Naive thymus-derived CD8-positive, alpha-beta T cell (primary cell): ENCODE measurements at regions not wholly inside any gene's neighbourhood (a gene's known extent, or its start where the extent isn't known, plus 50 kb on each side); places are given as distances from the start of the nearest gene placed in this dataset.
A peak's percentile ranks its signal among the peaks of the same experiment; 100 is the strongest.

ENCODE experiments used
- ATAC-seq, 2 donors: fragments of 150-1000 bp; cut with Tn5 transposase in 1 of 2; sonication (Bioruptor Pico), chemical (Tn5 transposase) in 1 of 2; 1 replicate in 1 of 2; 2 replicates in 1 of 2; pipeline ENCODE4 v1.10.0; 2021; ENCODE audit warnings: mild to moderate bottlenecking in 2 of 2, moderate library complexity in 2 of 2
- POLR2A ChIA-PET: fragments of 350-600 bp; sonication (Branson Sonifier 250); formaldehyde crosslinking; loops from one replicate; lab custom pipeline; 2021; ENCODE audit warnings: antibody characterized with exemption; lab: Charles Lee
- DNase-seq, 10 donors: peaks; one replicate each; pipeline versions ENCODE4 v3.0.0 to v3.0.0-alpha.2; 2020 to 2022
- H3K27ac Mint-ChIP-seq, 10 donors: one replicate each; pipeline ENCODE4 v1.8.0; 2020 to 2022; ENCODE audit warnings: mild to moderate bottlenecking in 10 of 10, mixed read lengths in 10 of 10, moderate library complexity in 4 of 10, inconsistent platforms in 1 of 10
- H3K27me3 Mint-ChIP-seq, 5 donors: one replicate each; pipeline ENCODE4 v1.8.0; 2021 to 2022; ENCODE audit warnings: mixed read lengths in 5 of 5
- H3K36me3 Mint-ChIP-seq, 3 donors: one replicate each; pipeline ENCODE4 v1.8.0; 2020 to 2022; ENCODE audit warnings: mixed read lengths in 3 of 3, mild to moderate bottlenecking in 2 of 3, inconsistent platforms in 1 of 3
- H3K4me1 Mint-ChIP-seq, 4 donors: one replicate each; pipeline ENCODE4 v1.8.0; 2021 to 2022; ENCODE audit warnings: mixed read lengths in 4 of 4
- H3K4me3 Mint-ChIP-seq, 10 donors: one replicate each; pipeline ENCODE4 v1.8.0; 2020 to 2022; ENCODE audit warnings: mild to moderate bottlenecking in 10 of 10, mixed read lengths in 10 of 10, moderate library complexity in 6 of 10, inconsistent platforms in 1 of 10
- H3K9me3 Mint-ChIP-seq, 9 donors: one replicate each; pipeline ENCODE4 v1.8.0; 2020 to 2022; ENCODE audit warnings: mixed read lengths in 9 of 9, mild to moderate bottlenecking in 3 of 9, inconsistent platforms in 1 of 9, moderate library complexity in 1 of 9

DNA sequence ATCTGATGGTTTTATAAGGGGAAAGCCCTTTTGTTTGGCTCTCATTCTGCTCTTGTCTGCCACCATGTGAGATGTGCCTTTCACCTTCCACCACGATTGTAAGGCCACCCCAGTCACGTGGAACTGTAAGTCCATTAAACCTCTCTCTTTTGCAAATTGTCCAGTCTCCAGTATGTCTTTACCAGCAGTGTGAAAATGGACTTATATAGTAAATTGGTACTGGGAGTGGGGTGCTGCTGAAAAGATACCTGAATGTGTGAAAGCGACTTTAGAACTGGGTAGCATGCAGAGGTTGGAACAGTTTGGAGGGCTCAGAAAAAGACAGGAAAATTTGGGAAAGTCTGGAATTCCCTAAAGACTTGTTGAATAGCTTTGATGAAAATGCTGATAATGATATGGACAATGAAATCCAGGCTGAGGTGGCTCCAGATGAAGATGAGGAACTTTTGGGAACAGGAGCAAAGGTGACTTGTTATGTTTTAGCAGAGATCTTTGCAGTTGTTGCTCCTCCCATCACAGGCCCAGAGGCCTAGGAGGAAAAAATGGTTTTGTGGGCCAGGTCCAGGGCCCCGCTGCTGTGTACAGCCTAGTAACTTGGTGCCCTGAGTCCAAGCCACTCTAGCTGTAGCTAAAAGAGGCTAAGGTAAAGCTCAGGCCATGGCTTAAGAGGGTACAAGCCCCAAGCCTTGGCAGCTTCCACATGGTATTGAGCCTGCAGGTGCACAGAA lies 275.7 kb upstream of the NPSR1 start:
- POLR2A ChIA-PET = no interaction called here
- ATAC-seq = no peak
- peak overlapping the region in 1 of 10 donors; percentile 43 for H3K27ac Mint-ChIP-seq
- no peak for DNase-seq
- peaks cover 0 to 26% (median 18%) of the 10 kb centered on the region in 9 donors for H3K9me3 Mint-ChIP-seq
- no peak overlapping the region for H3K4me3 Mint-ChIP-seq
- H3K27me3 Mint-ChIP-seq = no peaks in the 10 kb centered on the region
- H3K36me3 Mint-ChIP-seq = peaks cover 0 to 12% (median 0%) of the 10 kb centered on the region in 3 donors
- no peaks in the 10 kb centered on the region for H3K4me1 Mint-ChIP-seq

GRCh38 chr7:34385384-34385783 lies 272.6 kb upstream of the NPSR1 start:
- ATAC-seq (no peak), DNase-seq (no peak)
- H3K36me3 Mint-ChIP-seq = peaks cover 0 to 12% (median 0%) of the 10 kb centered on the region in 3 donors
- POLR2A ChIA-PET = no interaction called here
- H3K4me3 Mint-ChIP-seq = no peak overlapping the region
- no peaks in the 10 kb centered on the region for H3K27me3 Mint-ChIP-seq
- peaks cover 0 to 26% (median 18%) of the 10 kb centered on the region in 9 donors for H3K9me3 Mint-ChIP-seq
- H3K27ac Mint-ChIP-seq = no peak overlapping the region
- H3K4me1 Mint-ChIP-seq = no peaks in the 10 kb centered on the region

DNA sequence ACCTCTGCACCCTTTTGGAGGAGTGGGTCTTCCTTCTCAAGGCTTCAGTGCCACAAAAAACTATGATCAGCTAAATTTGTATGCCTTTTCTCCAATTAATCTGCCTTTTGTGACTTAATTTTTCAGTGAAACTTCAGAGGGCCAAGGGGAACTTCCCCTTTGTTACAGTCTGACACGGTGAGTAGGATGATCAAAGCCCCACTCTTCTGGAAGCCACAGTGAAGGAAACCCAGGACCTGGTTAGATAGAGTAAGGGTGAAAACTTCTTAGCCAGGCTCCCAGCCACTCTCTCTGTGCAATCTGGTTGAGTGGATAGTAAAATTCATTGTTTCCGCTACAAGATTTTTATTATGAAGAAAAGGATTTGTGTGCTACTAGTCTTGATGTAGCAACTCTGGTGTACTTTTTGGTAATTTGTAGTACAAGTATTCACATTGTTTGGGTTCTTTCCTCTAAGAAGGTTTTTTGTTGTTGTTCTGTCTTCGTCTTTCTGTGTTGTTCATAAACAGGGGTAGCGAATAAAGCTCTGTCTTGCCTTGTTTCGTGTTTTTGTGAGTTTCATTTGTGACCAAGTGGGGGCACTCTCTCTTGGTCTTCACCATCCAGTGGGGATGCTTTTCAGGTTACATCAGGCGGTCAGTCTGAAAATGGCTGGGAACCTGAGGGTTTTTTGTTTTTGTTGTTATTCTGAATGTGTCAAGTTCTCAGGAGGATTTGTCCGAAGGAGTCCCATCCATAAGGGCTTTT lies 268.5 kb upstream of the NPSR1 start:
- POLR2A ChIA-PET = no interaction called here
- DNase-seq (no peak), ATAC-seq (no peak)
- H3K4me1 Mint-ChIP-seq = no peaks in the 10 kb centered on the region
- no peaks in the 10 kb centered on the region for H3K36me3 Mint-ChIP-seq
- no peak overlapping the region for H3K4me3 Mint-ChIP-seq
- H3K9me3 Mint-ChIP-seq = peaks cover 0 to 7% (median 2%) of the 10 kb centered on the region in 9 donors
- no peak overlapping the region for H3K27ac Mint-ChIP-seq
- no peaks in the 10 kb centered on the region for H3K27me3 Mint-ChIP-seq

DNA sequence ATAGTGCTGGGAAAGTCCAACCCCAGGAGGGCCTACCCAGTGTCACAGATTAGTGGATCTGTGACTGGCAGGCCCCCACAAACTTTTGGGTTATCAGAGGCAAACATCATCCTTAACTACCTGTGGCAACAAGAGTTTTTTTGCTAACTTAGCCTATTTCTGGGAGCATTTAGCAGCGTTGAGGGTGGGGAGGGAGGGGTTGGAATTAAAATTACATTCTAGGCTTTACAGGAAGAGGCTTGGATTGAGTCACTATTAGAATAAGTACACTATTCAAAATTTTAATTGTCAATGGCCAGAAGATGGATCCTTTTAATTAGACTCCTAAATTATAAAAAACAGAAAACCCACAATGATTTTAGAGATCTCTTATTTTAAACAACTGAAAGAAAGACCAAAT lies 267.9 kb upstream of the NPSR1 start:
- Mint-ChIP-seq H3K4me1 (no peaks in the 10 kb centered on the region), H3K9me3 (peaks cover 0 to 7% (median 2%) of the 10 kb centered on the region in 9 donors), H3K4me3 (no peak overlapping the region), H3K27ac (no peak overlapping the region), H3K36me3 (no peaks in the 10 kb centered on the region), H3K27me3 (no peaks in the 10 kb centered on the region)
- ATAC-seq = no peak
- POLR2A ChIA-PET = interaction anchor here (0.6 kb wide), 1 partner anchor 1201 kb away, joined by 4 read pairs; no protein-coding TSS in a partner anchor
- no peak for DNase-seq

DNA sequence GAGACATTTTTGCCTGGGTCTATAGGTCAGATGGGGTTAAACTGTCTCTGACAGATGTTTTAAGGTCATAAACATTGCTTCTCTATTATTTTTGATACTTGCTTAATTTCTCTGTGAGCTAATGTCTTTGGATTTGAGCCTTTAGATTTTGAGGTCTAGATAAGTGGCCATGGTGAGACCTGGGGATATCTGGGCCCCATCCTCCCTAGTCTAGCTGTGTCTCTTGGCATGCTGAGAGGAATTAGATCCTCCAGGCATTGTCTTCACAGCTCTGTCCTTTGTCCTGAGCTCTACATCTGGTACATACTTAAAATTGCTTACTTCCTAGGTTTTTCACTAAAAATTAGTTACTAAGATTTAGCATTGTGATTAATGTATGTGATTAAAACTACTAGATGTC lies 265.0 kb upstream of the NPSR1 start:
- no peaks in the 10 kb centered on the region for H3K27me3 Mint-ChIP-seq
- DNase-seq (no peak), ATAC-seq (no peak)
- POLR2A ChIA-PET = no interaction called here
- H3K4me3 Mint-ChIP-seq = no peak overlapping the region
- no peaks in the 10 kb centered on the region for H3K4me1 Mint-ChIP-seq
- H3K9me3 Mint-ChIP-seq = peaks cover 0 to 7% (median 0%) of the 10 kb centered on the region in 9 donors
- no peaks in the 10 kb centered on the region for H3K36me3 Mint-ChIP-seq
- no peak overlapping the region for H3K27ac Mint-ChIP-seq

DNA sequence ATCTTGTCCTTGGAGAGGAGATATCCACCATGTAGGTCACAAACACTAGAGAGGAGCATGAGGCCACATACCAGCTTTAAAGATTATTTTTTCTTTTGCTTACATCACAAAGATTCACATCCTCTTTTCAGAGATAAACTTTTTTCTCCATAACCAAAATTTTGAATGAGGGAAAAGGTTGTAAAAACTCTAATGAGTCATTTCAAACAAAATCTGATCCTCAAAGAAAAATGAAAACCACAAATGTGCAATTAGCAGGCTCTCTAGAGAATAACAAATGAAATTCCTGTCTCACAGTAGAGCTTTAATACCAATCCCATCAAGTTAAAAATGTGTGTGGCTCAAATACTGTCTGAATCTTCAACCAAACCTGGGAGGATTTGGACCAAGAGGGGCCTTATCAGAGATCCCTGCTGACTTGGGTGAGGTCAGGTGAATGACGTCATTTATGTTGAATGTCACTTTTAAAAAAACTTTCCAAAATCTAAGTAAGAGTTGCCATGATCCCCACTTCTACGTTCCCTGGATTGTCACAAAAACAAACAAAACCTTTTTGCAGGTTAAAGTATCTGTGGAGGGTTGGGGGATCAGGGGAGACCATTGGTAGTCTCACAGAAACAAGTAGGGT lies 261.5 kb upstream of the NPSR1 start:
- ATAC-seq (no peak), DNase-seq (no peak)
- POLR2A ChIA-PET = no interaction called here
- Mint-ChIP-seq H3K4me1 (no peaks in the 10 kb centered on the region), H3K9me3 (peaks cover 0 to 7% (median 1%) of the 10 kb centered on the region in 9 donors), H3K36me3 (no peaks in the 10 kb centered on the region), H3K27me3 (no peaks in the 10 kb centered on the region), H3K4me3 (no peak overlapping the region), H3K27ac (no peak overlapping the region)

- H3K36me3 Mint-ChIP-seq = no peaks in the 10 kb centered on the region
- H3K27ac Mint-ChIP-seq = no peak overlapping the region
- POLR2A ChIA-PET = no interaction called here
- H3K27me3 Mint-ChIP-seq = no peaks in the 10 kb centered on the region
- ATAC-seq (no peak), DNase-seq (no peak)
- peaks cover 0 to 13% (median 4%) of the 10 kb centered on the region in 9 donors for H3K9me3 Mint-ChIP-seq
- no peak overlapping the region for H3K4me3 Mint-ChIP-seq
- H3K4me1 Mint-ChIP-seq = no peaks in the 10 kb centered on the region
These were observed 256.2 kb upstream of the NPSR1 start for GRCh38 chr7:34401776-34402175.

- H3K27me3 Mint-ChIP-seq = no peaks in the 10 kb centered on the region
- H3K9me3 Mint-ChIP-seq = peaks cover 0 to 13% (median 3%) of the 10 kb centered on the region in 9 donors
- no peak overlapping the region for H3K4me3 Mint-ChIP-seq
- DNase-seq = no peak
- ATAC-seq = no peak
- H3K4me1 Mint-ChIP-seq = no peaks in the 10 kb centered on the region
- no peak overlapping the region for H3K27ac Mint-ChIP-seq
- no peaks in the 10 kb centered on the region for H3K36me3 Mint-ChIP-seq
- POLR2A ChIA-PET = no interaction called here
These were observed 251.0 kb upstream of the NPSR1 start for GRCh38 chr7:34406848-34407530.

GRCh38 chr7:34407586-34407985 lies 250.4 kb upstream of the NPSR1 start:
- no peak overlapping the region for H3K4me3 Mint-ChIP-seq
- ATAC-seq (no peak), DNase-seq (no peak)
- H3K27ac Mint-ChIP-seq = no peak overlapping the region
- peaks cover 0 to 13% (median 3%) of the 10 kb centered on the region in 9 donors for H3K9me3 Mint-ChIP-seq
- no peaks in the 10 kb centered on the region for H3K27me3 Mint-ChIP-seq
- POLR2A ChIA-PET = no interaction called here
- no peaks in the 10 kb centered on the region for H3K36me3 Mint-ChIP-seq
- no peaks in the 10 kb centered on the region for H3K4me1 Mint-ChIP-seq

GRCh38 chr7:34417781-34418180 lies 240.2 kb upstream of the NPSR1 start:
- Mint-ChIP-seq H3K4me1 (no peaks in the 10 kb centered on the region), H3K27ac (no peak overlapping the region), H3K36me3 (no peaks in the 10 kb centered on the region), H3K27me3 (no peaks in the 10 kb centered on the region), H3K9me3 (peaks cover 0 to 8% (median 0%) of the 10 kb centered on the region in 9 donors), H3K4me3 (no peak overlapping the region)
- DNase-seq = no peak
- POLR2A ChIA-PET = no interaction called here
- ATAC-seq = no peak

DNA sequence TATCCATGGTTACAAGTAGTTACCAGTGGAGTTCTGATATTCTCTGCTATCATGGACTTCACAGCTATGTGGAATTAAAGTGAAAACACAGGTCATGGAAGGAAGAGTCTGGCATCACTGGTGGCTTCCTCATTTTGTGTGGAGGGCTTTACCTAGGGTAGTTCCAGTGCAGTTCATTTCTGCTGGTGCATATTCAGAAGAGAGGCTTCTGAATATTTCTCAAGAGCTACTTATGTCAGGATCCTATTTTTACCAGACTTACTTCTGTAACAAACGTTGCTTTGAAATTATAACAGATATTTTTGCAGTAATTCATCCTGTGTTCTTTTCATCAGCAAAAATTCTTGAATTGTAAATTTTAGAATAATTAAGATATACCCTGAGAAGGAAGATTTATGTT lies 236.5 kb upstream of the NPSR1 start:
- POLR2A ChIA-PET = no interaction called here
- Mint-ChIP-seq H3K4me1 (no peaks in the 10 kb centered on the region), H3K4me3 (no peak overlapping the region), H3K9me3 (peaks cover 0 to 10% (median 0%) of the 10 kb centered on the region in 9 donors), H3K36me3 (no peaks in the 10 kb centered on the region), H3K27me3 (no peaks in the 10 kb centered on the region), H3K27ac (no peak overlapping the region)
- ATAC-seq (no peak), DNase-seq (no peak)

GRCh38 chr7:34425194-34425593 lies 232.8 kb upstream of the NPSR1 start:
- POLR2A ChIA-PET = no interaction called here
- no peak overlapping the region for H3K27ac Mint-ChIP-seq
- H3K4me1 Mint-ChIP-seq = no peaks in the 10 kb centered on the region
- no peak for ATAC-seq
- DNase-seq = no peak
- peaks cover 0 to 6% (median 0%) of the 10 kb centered on the region in 9 donors for H3K9me3 Mint-ChIP-seq
- no peak overlapping the region for H3K4me3 Mint-ChIP-seq
- H3K27me3 Mint-ChIP-seq = no peaks in the 10 kb centered on the region
- no peaks in the 10 kb centered on the region for H3K36me3 Mint-ChIP-seq
